OCI-LY1 (cell line): ENCODE measurements at regions not wholly inside any gene's neighbourhood (a gene's known extent, or its start where the extent isn't known, plus 50 kb on each side); places are given as distances from the start of the nearest gene placed in this dataset.

ENCODE experiments used
- H2AFZ ChIP-seq: fragments of 200-600 bp; sonication (generic), shearing (Covaris generic); 2 replicates; pipeline ENCODE4 v1.6.0; 2014; ENCODE audit warnings: antibody characterized with exemption, mild to moderate bottlenecking, low read length
- H3F3A ChIP-seq: fragments of 200-600 bp; sonication (generic), shearing (Covaris generic); 2 replicates; pipeline ENCODE4 v1.6.0; 2014; ENCODE audit warnings: mild to moderate bottlenecking, antibody characterized with exemption, low read length, moderate library complexity; ENCODE audit not compliant: insufficient read depth
- H3K27ac ChIP-seq: fragments of 200-600 bp; sonication (generic); 2 replicates; pipeline ENCODE4 v1.5.1; 2014; ENCODE audit warnings: low read length, mixed run types, mild to moderate bottlenecking, low read depth; ENCODE audit not compliant: poor library complexity, severe bottlenecking
- H3K27me3 ChIP-seq: fragments of 200-600 bp; sonication (generic); 2 replicates; pipeline ENCODE4 v1.6.0; 2014; ENCODE audit warnings: antibody characterized with exemption, mild to moderate bottlenecking, low read length, moderate library complexity; ENCODE audit not compliant: insufficient read depth
- H3K36me3 ChIP-seq: fragments of 200-600 bp; sonication (generic); 2 replicates; pipeline ENCODE4 v1.6.1; 2014; ENCODE audit warnings: mild to moderate bottlenecking, antibody characterized with exemption, low read length, moderate library complexity, mixed read lengths; ENCODE audit not compliant: insufficient read depth
- H3K4me1 ChIP-seq: fragments of 200-600 bp; sonication (generic); 2 replicates; pipeline ENCODE4 v1.5.1; 2014; ENCODE audit warnings: mild to moderate bottlenecking, low read length, moderate library complexity; ENCODE audit not compliant: insufficient read depth, severe bottlenecking
- H3K4me2 ChIP-seq: fragments of 200-600 bp; sonication (generic), shearing (Covaris generic); 2 replicates; pipeline ENCODE4 v1.6.1; 2014; ENCODE audit warnings: low read length
- H3K4me3 ChIP-seq: fragments of 200-600 bp; sonication (generic); 2 replicates; pipeline ENCODE4 v1.5.1; 2014; ENCODE audit warnings: low read length, low read depth, mild to moderate bottlenecking, mixed read lengths; ENCODE audit not compliant: poor library complexity, severe bottlenecking
- H3K79me2 ChIP-seq: fragments of 200-600 bp; shearing (Covaris generic); 2 replicates; pipeline ENCODE4 v1.6.1; 2016; ENCODE audit warnings: mixed run types, low read length, mixed read lengths; ENCODE audit not compliant: insufficient read depth
- H3K9ac ChIP-seq: fragments of 200-600 bp; sonication (generic), shearing (Covaris generic); 2 replicates; pipeline ENCODE4 v1.6.1; 2014; ENCODE audit warnings: mild to moderate bottlenecking, low read length, mixed read lengths
- H3K9me2 ChIP-seq: fragments of 200-600 bp; sonication (generic), shearing (Covaris generic); 2 replicates; pipeline ENCODE4 v1.6.1; 2014; ENCODE audit warnings: low read depth, mild to moderate bottlenecking, low read length, mixed read lengths
- H3K9me3 ChIP-seq: fragments of 200-600 bp; shearing (Covaris generic); 2 replicates; pipeline ENCODE4 v1.6.1; 2014; ENCODE audit warnings: low read length, mixed read lengths
- H4K20me1 ChIP-seq: fragments of 200-600 bp; sonication (generic), shearing (Covaris generic); 2 replicates; pipeline ENCODE4 v1.6.0; 2016; ENCODE audit warnings: mild to moderate bottlenecking, low read length; ENCODE audit not compliant: insufficient read depth
- EZH2 ChIP-seq: fragments of 200-600 bp; sonication (generic), shearing (Covaris generic); IDR thresholded peaks from 2 replicates; pipeline ENCODE4 v1.8.0; 2017; ENCODE audit warnings: borderline replicate concordance, mixed run types, mild to moderate bottlenecking, antibody characterized with exemption, low read length, moderate library complexity, mixed read lengths
- TF ChIP-seq, protein P1 (sequence below): fragments of 200-600 bp; sonication (generic), shearing (Covaris generic); IDR thresholded peaks from 2 replicates; pipeline ENCODE4 v1.5.1; 2017; ENCODE audit warnings: mild to moderate bottlenecking, antibody characterized with exemption, low read length, moderate library complexity, mixed read lengths

DNA sequence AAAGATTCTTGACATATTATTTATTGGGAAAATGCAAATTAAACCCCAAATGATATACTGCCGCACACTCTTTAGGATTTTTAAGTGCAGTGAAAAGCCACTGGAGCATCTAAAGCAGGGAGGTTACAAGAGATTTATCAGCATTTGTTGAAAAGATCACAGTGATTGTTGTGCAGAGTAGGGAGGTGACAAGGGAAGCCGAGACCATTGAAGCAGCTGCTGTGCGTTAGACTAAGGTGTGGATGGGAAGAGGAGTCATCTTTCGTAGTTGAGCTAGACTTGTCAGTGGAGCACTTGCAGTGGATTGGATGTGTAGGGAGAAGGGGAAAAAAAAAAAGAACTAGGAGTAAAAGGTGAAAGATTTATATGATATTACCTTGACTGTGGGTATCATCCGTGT, 854.6 kb downstream of the NTRK3 start:
- no peaks in the 10 kb centered on the region for H3F3A ChIP-seq
- no peaks in the 10 kb centered on the region for H3K27me3 ChIP-seq
- H3K79me2 ChIP-seq = no peaks in the 10 kb centered on the region
- H3K9me2 ChIP-seq = no peaks in the 10 kb centered on the region
- H3K27ac ChIP-seq = no peak overlapping the region
- H3K4me2 ChIP-seq = no peak overlapping the region
- H3K36me3 ChIP-seq = no peaks in the 10 kb centered on the region
- no peak overlapping the region for H3K9ac ChIP-seq
- TF ChIP-seq, protein P1, sequence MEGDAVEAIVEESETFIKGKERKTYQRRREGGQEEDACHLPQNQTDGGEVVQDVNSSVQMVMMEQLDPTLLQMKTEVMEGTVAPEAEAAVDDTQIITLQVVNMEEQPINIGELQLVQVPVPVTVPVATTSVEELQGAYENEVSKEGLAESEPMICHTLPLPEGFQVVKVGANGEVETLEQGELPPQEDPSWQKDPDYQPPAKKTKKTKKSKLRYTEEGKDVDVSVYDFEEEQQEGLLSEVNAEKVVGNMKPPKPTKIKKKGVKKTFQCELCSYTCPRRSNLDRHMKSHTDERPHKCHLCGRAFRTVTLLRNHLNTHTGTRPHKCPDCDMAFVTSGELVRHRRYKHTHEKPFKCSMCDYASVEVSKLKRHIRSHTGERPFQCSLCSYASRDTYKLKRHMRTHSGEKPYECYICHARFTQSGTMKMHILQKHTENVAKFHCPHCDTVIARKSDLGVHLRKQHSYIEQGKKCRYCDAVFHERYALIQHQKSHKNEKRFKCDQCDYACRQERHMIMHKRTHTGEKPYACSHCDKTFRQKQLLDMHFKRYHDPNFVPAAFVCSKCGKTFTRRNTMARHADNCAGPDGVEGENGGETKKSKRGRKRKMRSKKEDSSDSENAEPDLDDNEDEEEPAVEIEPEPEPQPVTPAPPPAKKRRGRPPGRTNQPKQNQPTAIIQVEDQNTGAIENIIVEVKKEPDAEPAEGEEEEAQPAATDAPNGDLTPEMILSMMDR = no peak
- TF ChIP-seq EZH2 = no peak
- no peaks in the 10 kb centered on the region for H4K20me1 ChIP-seq
- H2AFZ ChIP-seq = no peak overlapping the region
- H3K4me3 ChIP-seq = no peak overlapping the region
- H3K9me3 ChIP-seq = no peaks in the 10 kb centered on the region
- no peaks in the 10 kb centered on the region for H3K4me1 ChIP-seq

DNA sequence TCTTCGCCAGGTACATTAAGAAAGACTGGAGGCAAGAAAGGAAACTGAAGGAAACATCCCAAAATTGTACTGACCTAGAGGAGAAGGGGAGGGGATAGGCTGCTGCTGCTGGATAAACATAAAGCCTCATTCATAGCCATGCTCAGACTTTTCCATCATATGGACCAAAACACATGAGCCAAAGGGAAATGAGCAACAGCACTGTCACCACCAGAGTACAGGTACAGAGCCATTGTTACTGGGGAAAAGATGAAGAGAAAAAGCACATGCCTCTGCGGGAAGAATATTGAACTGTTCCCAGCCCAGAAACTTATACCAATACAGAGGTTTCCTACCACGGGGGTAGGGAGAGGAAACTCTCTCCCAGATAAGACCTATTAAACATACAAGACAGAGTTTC, 861.9 kb downstream of the NTRK3 start:
- Histone ChIP-seq H3K9ac (no peak overlapping the region), H3K4me1 (no peaks in the 10 kb centered on the region), H3K27me3 (no peaks in the 10 kb centered on the region), H3K27ac (no peak overlapping the region), H3F3A (no peaks in the 10 kb centered on the region), H3K79me2 (no peaks in the 10 kb centered on the region), H3K36me3 (no peaks in the 10 kb centered on the region), H3K9me2 (no peaks in the 10 kb centered on the region), H3K4me3 (no peak overlapping the region), H3K4me2 (no peak overlapping the region), H2AFZ (no peak overlapping the region), H3K9me3 (no peaks in the 10 kb centered on the region), H4K20me1 (no peaks in the 10 kb centered on the region)
- no peak for TF ChIP-seq EZH2
- TF ChIP-seq, protein P1 = no peak

DNA sequence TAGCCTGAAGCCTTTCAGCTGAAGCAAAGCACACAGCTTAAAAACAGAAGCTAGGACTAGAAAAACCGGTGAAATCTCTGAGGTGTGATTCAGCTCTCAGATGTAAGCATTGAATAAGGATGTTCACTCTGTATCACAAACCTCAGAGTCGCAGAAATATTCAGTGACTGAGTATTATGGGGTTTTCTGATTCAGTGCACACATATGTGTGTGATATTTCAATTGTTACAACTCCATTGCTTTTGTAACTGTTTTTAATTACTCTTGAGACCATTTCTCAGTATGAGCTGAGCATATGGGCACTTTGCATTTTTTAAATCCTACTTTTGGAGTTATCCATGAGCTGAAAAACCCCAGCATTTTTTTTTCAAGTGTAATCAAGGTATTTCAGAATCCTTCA, 868.8 kb downstream of the NTRK3 start:
- Histone ChIP-seq H3K4me3 (no peak overlapping the region), H3K4me1 (no peaks in the 10 kb centered on the region), H2AFZ (no peak overlapping the region), H3K27me3 (no peaks in the 10 kb centered on the region), H3F3A (no peaks in the 10 kb centered on the region), H3K79me2 (no peaks in the 10 kb centered on the region), H3K9ac (no peak overlapping the region), H3K27ac (no peak overlapping the region), H3K4me2 (no peak overlapping the region), H3K36me3 (no peaks in the 10 kb centered on the region), H4K20me1 (no peaks in the 10 kb centered on the region), H3K9me3 (no peaks in the 10 kb centered on the region), H3K9me2 (no peaks in the 10 kb centered on the region)
- TF ChIP-seq, protein P1 = no peak
- no peak for TF ChIP-seq EZH2
